ENCODE measurements at regions not wholly inside any gene's neighbourhood (a gene's known extent, or its start where the extent isn't known, plus 50 kb on each side); places are given as distances from the start of the nearest gene placed in this dataset.

DNA sequence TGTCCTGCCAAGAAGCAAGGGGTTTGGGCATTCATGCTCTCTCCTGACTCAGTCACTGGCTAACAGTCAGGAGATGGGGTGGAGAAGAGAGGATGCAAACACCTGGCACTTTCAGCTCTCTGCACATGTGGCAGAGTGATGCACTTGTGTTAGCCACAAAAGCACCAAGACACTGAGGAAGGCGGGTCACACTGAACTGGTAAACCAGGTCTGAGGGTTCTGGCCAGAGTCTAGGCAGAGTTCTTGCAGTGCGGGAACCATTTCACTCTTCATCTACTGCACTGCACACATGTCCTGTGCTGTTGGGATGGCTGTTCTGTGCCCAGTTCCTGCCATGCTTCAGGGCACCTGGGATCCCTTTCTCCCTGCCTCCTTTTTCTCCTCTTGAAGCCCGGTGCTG is 157.1 kb upstream of the GDNF start:
- Histone ChIP-seq H2BK20ac (ENCODE audit: low read depth, low read length) (no peak overlapping the region), H3K9me3 (ENCODE audit: control insufficient read depth, insufficient read depth, low read length) (no peaks in the 10 kb centered on the region), H3K14ac (replicated peaks; ENCODE audit: low read depth, low read length) (no peak overlapping the region), H3K4me1 (ENCODE audit: control insufficient read depth, insufficient read depth, low read length) (no peaks in the 10 kb centered on the region), H4K8ac (ENCODE audit: low read depth in 2 of 2, low read length in 2 of 2) (no peak overlapping the region), H3K4me2 (ENCODE audit: low read depth, low read length) (no peak overlapping the region), H3K27me3 (ENCODE audit: control insufficient read depth, insufficient read depth, low read length) (peaks cover 2% of the 10 kb centered on the region; the same call in 1 of the 2 replicates), H3K9me1 (ENCODE audit: insufficient read depth, low read length) (no peaks in the 10 kb centered on the region), H4K20me1 (ENCODE audit: insufficient read depth, low read length) (no peaks in the 10 kb centered on the region), H3K4me3 (ENCODE audit: insufficient read depth, low read depth, low read length) (no peak overlapping the region), H2AFZ (replicated peaks; ENCODE audit: low read length, poor library complexity) (no peak overlapping the region), H3K18ac (ENCODE audit: low read depth, low read length) (no peak overlapping the region), H3K9ac (ENCODE audit: low read depth, low read length) (no peak overlapping the region), H2BK120ac (ENCODE audit: low read depth, low read length) (no peak overlapping the region), H3K36me3 (ENCODE audit: control insufficient read depth, insufficient read depth, low read length) (no peaks in the 10 kb centered on the region), H3K4ac (ENCODE audit: low read depth, low read length) (no peak overlapping the region), H3K27ac (ENCODE audit: insufficient read depth, low read length) (no peak overlapping the region), H2AK9ac (replicated peaks; ENCODE audit: low read depth, low read length, poor library complexity) (no peak overlapping the region), H3K79me1 (ENCODE audit: low read depth in 1 of 2, low read length in 2 of 2) (no peaks in the 10 kb centered on the region), H2BK5ac (ENCODE audit: low read depth, low read length, poor library complexity, severe bottlenecking) (no peak overlapping the region), H2BK15ac (ENCODE audit: low read depth, low read length) (no peak overlapping the region), H4K91ac (ENCODE audit: insufficient read depth, low read depth, low read length) (no peak overlapping the region), H3K56ac (ENCODE audit: extremely low read depth, insufficient read depth, low read length) (no peak overlapping the region), H4K5ac (ENCODE audit: low read depth, low read length) (no peak overlapping the region), H2AK5ac (ENCODE audit: low read depth, low read length) (no peak overlapping the region), H3K23ac (ENCODE audit: low read depth, low read length) (no peak overlapping the region)
- ChIA-PET POLR2A (ENCODE audit: unreplicated experiment) (no interaction called here), CTCF (no interaction called here)
- intact Hi-C loops (cut with micrococcal nuclease) (loop anchor here (10.0 kb wide), 1 partner anchor 62 kb away; no protein-coding TSS in a partner anchor), in situ Hi-C loops (cut with MboI; ENCODE audit: low sequenced_read_pairs) (no loop called here), dilution Hi-C loops (cut with HindIII; ENCODE audit: low sequenced_read_pairs, unreplicated experiment) (no loop called here)
- TF ChIP-seq RCOR1 (IDR thresholded peaks at IDR 0.05; ENCODE audit: insufficient replicate concordance, low read length) (no peak), FOS (IDR thresholded peaks at IDR 0.05; ENCODE audit: low read depth, low read length) (no peak), RFX5 (IDR thresholded peaks at IDR 0.05; ENCODE audit: low read depth, low read length) (no peak), MXI1 (IDR thresholded peaks at IDR 0.05; ENCODE audit: borderline replicate concordance, low read depth, low read length) (no peak)
- TF ChIP-seq, protein P1, sequence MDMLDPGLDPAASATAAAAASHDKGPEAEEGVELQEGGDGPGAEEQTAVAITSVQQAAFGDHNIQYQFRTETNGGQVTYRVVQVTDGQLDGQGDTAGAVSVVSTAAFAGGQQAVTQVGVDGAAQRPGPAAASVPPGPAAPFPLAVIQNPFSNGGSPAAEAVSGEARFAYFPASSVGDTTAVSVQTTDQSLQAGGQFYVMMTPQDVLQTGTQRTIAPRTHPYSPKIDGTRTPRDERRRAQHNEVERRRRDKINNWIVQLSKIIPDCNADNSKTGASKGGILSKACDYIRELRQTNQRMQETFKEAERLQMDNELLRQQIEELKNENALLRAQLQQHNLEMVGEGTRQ (IDR thresholded peaks at IDR 0.05; ENCODE audit: low read depth, low read length): no peak
- ATAC-seq (ENCODE audit: low read depth) (no peak), DNase-seq (no peak)
- no CpG with 5 or more reads among the region's 3 CpGs for WGBS, 2 experiments (ENCODE audit: extremely low coverage in 2 of 2, insufficient read length in 1 of 2)
- BruUV-seq (replicated peaks): no TSS peak
